GM19035 (cell line): ENCODE measurements at regions not wholly inside any gene's neighbourhood (a gene's known extent, or its start where the extent isn't known, plus 50 kb on each side); places are given as distances from the start of the nearest gene placed in this dataset.

ENCODE experiments used
- ATAC-seq: cut with Tn5 transposase; IDR thresholded peaks from one replicate; pipeline ENCODE4 v1.9.1; 2021; ENCODE audit not compliant: unreplicated experiment

DNA sequence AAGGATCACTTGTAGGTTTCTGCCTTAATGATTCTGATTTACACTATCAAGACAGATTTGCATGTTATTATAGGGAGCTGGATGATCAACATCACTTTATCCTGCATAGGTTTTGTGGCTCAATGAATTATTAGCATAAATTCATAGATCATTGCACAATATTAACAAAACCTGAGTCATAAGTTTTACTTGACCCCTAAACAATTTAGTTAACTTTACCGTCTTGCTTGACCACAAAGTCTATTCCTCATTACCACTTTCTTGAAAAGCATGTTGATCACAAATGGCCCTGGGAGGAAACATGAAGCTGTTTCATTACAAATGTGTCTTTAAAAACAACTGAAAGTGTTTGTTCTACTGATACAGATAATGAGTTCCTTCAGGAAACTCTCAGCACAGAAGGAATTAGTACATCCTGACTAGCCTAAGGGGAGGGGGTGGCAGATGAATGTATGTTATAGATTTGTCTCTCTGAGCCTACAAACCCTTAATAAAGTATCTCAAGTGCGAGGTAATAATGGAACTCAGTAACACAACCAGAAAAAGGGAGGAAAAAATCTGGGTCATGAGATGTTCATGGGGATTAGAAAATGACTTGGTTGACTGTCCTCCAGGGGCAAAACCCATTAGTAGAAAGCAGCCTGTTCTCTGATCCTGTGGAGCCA, 303.4 kb downstream of the PIK3C3 start:
- ATAC-seq: no peak

- ATAC-seq: no peak
These were observed 306.7 kb downstream of the PIK3C3 start for GRCh38 chr18:42261731-42262130.

DNA sequence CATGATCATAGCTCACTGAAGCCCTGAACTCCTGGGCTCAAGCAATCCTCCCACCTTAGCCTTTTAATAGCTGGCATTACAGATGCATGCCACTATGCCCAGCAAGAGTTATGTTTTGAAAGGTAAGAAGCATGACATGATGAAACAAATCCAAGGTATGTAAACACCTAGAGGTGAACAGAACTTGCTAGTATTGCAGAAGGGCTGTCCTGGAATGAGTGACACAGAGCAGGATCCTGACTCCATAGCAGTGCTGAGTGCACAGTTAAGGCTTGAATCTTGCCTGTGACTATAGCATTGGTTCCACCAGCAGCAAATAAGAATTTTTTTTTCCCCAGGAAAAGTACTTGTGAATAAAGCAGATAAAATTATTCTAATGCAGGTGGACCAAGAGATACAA, 309.5 kb downstream of the PIK3C3 start:
- ATAC-seq: no peak

- ATAC-seq: no peak
These were observed 313.2 kb downstream of the PIK3C3 start for GRCh38 chr18:42268186-42268725.

- ATAC-seq: no peak
These were observed 313.8 kb downstream of the PIK3C3 start for GRCh38 chr18:42268798-42269197.

- no peak for ATAC-seq
These were observed 316.8 kb downstream of the PIK3C3 start for GRCh38 chr18:42271647-42272414.

GRCh38 chr18:42274488-42275137, 319.6 kb downstream of the PIK3C3 start:
- ATAC-seq: no peak

- ATAC-seq: no peak
These were observed 320.1 kb downstream of the PIK3C3 start for GRCh38 chr18:42275138-42275535.

- no peak for ATAC-seq
These were observed 321.1 kb downstream of the PIK3C3 start for GRCh38 chr18:42275949-42276730.

GRCh38 chr18:42281124-42281523, 326.1 kb downstream of the PIK3C3 start:
- ATAC-seq: no peak

DNA sequence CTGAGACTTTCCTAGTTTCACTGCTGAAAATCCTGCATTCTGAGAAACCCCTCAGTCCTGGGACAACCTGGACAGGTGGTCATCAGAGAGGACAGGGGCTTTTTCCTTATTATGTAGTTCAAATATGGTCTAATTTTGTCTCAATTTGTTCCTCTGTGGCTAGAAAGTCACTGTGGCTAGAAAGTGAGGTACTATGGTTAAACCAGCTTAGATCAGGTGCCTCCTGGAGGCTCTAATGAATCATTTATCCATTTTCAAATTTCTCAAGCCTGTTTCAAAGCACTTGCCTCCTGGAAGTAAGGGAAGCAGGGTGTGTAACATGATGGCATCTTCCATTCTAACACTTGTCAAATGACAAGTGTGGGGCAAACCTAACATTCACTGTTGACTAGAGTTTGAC, 326.8 kb downstream of the PIK3C3 start:
- ATAC-seq: no peak

- ATAC-seq: no peak
These were observed 332.0 kb downstream of the PIK3C3 start for GRCh38 chr18:42287047-42287446.

- no peak for ATAC-seq
These were observed 333.1 kb downstream of the PIK3C3 start for GRCh38 chr18:42288129-42288528.

DNA sequence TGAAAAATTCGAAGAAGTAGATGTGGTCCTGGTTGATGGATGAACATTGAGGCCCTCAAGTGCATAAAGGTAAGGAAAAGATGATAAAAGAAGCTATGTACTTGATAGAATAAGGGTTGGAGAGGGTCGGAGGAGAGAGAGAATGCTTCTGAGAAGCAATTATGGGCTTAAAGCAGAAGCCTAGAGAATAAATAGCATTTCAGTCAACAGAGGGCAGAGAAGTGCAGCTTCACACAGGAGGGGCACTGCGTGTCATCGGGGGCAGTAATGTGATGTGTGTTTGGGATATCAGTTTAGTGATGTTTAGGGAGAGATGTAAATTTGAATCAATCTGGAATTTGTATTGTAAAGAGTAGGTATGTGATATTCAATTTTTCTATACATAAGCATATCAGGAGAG, 334.5 kb downstream of the PIK3C3 start:
- ATAC-seq: no peak

DNA sequence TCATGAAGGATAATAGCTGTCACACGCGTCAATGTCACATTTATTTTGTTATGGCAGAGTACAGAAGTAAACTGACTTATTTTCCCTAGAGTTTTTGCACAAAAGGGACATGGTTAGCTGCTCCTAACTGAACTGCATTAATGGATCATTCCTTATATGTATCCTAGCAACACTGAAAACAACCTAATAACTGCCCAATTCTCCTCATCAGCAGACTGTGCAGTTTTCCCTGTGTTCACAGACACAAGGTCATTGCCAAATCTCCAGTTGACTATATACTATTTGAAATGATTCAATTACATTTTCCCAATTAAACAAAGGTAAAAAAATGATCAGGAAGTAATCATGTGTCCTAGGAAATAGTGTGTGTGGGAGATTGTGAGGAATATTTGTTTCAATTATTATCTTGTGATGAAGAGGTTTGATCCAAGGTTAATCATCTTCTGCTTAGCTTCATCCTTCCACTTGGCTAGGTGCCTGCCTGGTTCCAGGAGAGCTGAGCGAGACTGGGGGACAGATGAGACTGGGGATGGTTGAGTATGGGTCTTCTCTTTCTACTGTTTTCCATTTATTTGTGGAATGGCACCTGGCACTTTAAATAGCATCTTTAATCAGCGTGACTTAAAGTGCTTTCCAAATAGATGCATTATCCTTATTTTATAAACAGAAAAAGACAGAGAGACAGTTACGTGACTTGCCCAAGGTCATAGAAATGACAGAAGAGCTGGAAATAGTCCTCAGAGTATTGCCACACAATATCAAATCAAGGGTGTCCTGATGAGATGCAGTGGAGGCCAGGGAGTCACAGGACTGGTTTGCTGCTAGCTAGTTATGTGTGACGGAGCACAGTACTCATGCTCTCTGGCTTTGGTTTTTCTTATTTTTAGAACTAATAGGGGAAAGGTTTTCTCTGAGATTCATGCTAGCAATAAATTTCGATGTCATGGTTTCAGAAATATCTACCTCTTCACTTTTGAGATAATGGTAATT, 335.6 kb downstream of the PIK3C3 start:
- no peak for ATAC-seq

DNA sequence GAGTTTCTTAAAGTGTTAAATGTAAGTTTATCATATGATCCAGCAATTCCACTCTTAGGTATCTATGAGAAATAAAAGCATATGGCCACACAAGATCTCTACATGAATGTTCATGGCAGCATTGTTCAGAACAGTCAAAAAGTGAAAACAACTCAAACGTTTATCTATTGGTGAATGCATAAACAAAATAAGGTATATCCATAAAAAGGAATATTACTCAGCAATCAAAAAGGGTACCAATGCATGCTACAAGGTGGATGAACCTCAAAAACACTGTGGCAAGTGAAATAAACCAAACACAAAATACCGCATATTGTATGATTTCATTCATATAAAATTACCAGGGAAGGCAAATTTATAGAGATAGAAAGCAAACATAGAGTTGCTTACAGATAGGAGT, 337.6 kb downstream of the PIK3C3 start:
- ATAC-seq: no peak

DNA sequence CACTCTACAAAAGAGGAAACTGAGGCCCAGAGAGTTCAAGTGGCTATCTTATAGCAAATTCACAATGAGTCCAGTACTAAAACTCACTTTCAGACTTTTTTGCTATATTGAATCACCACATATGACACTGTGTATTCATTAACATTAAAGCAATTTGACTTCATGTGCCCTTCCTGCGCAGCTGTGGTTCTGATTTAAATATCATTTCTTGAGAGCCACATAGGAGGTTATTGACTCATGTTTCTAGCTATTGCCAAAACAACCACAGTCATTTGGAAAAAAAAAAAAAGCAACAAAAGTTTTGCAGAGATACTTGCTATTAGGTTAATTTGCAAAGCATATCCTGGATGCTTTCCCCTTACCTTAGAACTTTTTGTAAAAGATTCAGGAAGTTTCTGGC, 341.2 kb downstream of the PIK3C3 start:
- no peak for ATAC-seq

- no peak for ATAC-seq
These were observed 341.7 kb downstream of the PIK3C3 start for GRCh38 chr18:42296723-42297122.

- peak; percentile 88 for ATAC-seq
These were observed 344.0 kb downstream of the PIK3C3 start for GRCh38 chr18:42298759-42299675.
